GDM1 (cell line): ENCODE measurements at regions not wholly inside any gene's neighbourhood (a gene's known extent, or its start where the extent isn't known, plus 50 kb on each side); places are given as distances from the start of the nearest gene placed in this dataset.

Experiments
- DNase-seq: peaks from one replicate; lab custom pipeline; 2025; lab: John Stamatoyannopoulos, UW

GRCh38 chr3:72237679-72238009 lies 452.7 kb upstream of the PROK2 start:
- DNase-seq, result no peak

- no peak for DNase-seq
Measured at GRCh38 chr3:72234391-72234790, 449.4 kb upstream of the PROK2 start.

GRCh38 chr3:72233571-72233970 lies 448.6 kb upstream of the PROK2 start:
- DNase-seq, result no peak

- no peak for DNase-seq
Measured at GRCh38 chr3:72232777-72233176, 447.8 kb upstream of the PROK2 start.

- no peak for DNase-seq
Measured at GRCh38 chr3:72232331-72232730, 447.4 kb upstream of the PROK2 start.

GRCh38 chr3:72231439-72232196 lies 446.7 kb upstream of the PROK2 start:
- DNase-seq, result no peak

GRCh38 chr3:72230774-72231379 lies 445.9 kb upstream of the PROK2 start:
- DNase-seq, result no peak

GRCh38 chr3:72229952-72230351 lies 445.0 kb upstream of the PROK2 start:
- DNase-seq, result no peak

- no peak for DNase-seq
Measured at GRCh38 chr3:72227486-72228070, 442.6 kb upstream of the PROK2 start.

- DNase-seq, result no peak
Measured at GRCh38 chr3:72224804-72225509, 440.0 kb upstream of the PROK2 start.

- no peak for DNase-seq
Measured at GRCh38 chr3:72223628-72224027, 438.7 kb upstream of the PROK2 start.

- DNase-seq, result no peak
Measured at GRCh38 chr3:72223116-72223515, 438.2 kb upstream of the PROK2 start.

- DNase-seq, result no peak
Measured at GRCh38 chr3:72222410-72222809, 437.5 kb upstream of the PROK2 start.

GRCh38 chr3:72220946-72221345 lies 436.0 kb upstream of the PROK2 start:
- no peak for DNase-seq

GRCh38 chr3:72219752-72220151 lies 434.8 kb upstream of the PROK2 start:
- no peak for DNase-seq

GRCh38 chr3:72217570-72217969 lies 432.6 kb upstream of the PROK2 start:
- no peak for DNase-seq

- DNase-seq, result no peak
Measured at GRCh38 chr3:72214066-72214951, 429.4 kb upstream of the PROK2 start.

GRCh38 chr3:72213296-72214065 lies 428.5 kb upstream of the PROK2 start:
- no peak for DNase-seq

GRCh38 chr3:72212396-72212795 lies 427.4 kb upstream of the PROK2 start:
- DNase-seq, result no peak

- no peak for DNase-seq
Measured at GRCh38 chr3:72210261-72210660, 425.3 kb upstream of the PROK2 start.

- no peak for DNase-seq
Measured at GRCh38 chr3:72205297-72205826, 420.4 kb upstream of the PROK2 start.
